CD4-positive, alpha-beta memory T cell (primary cell): ENCODE measurements at regions not wholly inside any gene's neighbourhood (a gene's known extent, or its start where the extent isn't known, plus 50 kb on each side); places are given as distances from the start of the nearest gene placed in this dataset.
"Not testable (repeated sequence)": the region's sequence is repeated elsewhere in the genome, so short reads cannot be mapped to it uniquely, and the experiment has no call there.

ENCODE experiments used
- CTCF ChIA-PET: fragments of 350-600 bp; sonication (Branson Sonifier 250); formaldehyde crosslinking; loops from one replicate; lab custom pipeline; 2021; ENCODE audit warnings: inconsistent platforms; ENCODE audit not compliant: partially characterized antibody; lab: Charles Lee
- POLR2A ChIA-PET: fragments of 350-600 bp; sonication (Branson Sonifier 250); formaldehyde crosslinking; loops from one replicate; lab custom pipeline; 2021; ENCODE audit not compliant: partially characterized antibody; lab: Charles Lee
- DNase-seq, 5 donors: peaks; one replicate each; pipeline versions ENCODE4 v3.0.0 to v3.0.0-alpha.2; 2020 to 2022; ENCODE audit warnings: mixed read lengths in 1 of 5
- H3K27ac ChIP-seq: one replicate; pipeline ENCODE4 v1.7.0; 2013; ENCODE audit warnings: low read depth, low read length
- H3K27me3 ChIP-seq: 2 replicates; pipeline ENCODE4 v1.7.0; 2013; ENCODE audit warnings: mild to moderate bottlenecking, low read length, moderate library complexity; ENCODE audit not compliant: insufficient read depth
- H3K36me3 ChIP-seq: 2 replicates; pipeline ENCODE4 v1.7.0; 2013; ENCODE audit warnings: mild to moderate bottlenecking, low read length, moderate library complexity; ENCODE audit not compliant: insufficient read depth
- H3K4me1 ChIP-seq: 2 replicates; pipeline ENCODE4 v1.7.0; 2013; ENCODE audit warnings: mild to moderate bottlenecking, low read length, moderate library complexity; ENCODE audit not compliant: insufficient read depth
- H3K4me3 ChIP-seq, 2 donors: one replicate each; pipeline ENCODE4 v1.7.0; 2013; ENCODE audit warnings: low read length in 2 of 2, mild to moderate bottlenecking in 1 of 2
- H3K9me3 ChIP-seq, 2 donors: one replicate each; pipeline ENCODE4 v1.7.0; 2013; ENCODE audit warnings: low read length in 2 of 2, control low read depth in 1 of 2; ENCODE audit not compliant: control insufficient read depth in 1 of 2
- H3K27ac Mint-ChIP-seq, 7 donors: one replicate each; pipeline ENCODE4 v1.8.0; 2020 to 2021; ENCODE audit warnings: mixed read lengths in 7 of 7, mild to moderate bottlenecking in 6 of 7, inconsistent platforms in 3 of 7, moderate library complexity in 3 of 7
- H3K27me3 Mint-ChIP-seq, 2 donors: one replicate each; pipeline ENCODE4 v1.8.0; 2020 to 2021; ENCODE audit warnings: mixed read lengths in 2 of 2
- H3K36me3 Mint-ChIP-seq, 2 donors: one replicate each; pipeline ENCODE4 v1.8.0; 2020 to 2021; ENCODE audit warnings: mixed read lengths in 2 of 2, inconsistent platforms in 1 of 2, mild to moderate bottlenecking in 1 of 2
- H3K4me1 Mint-ChIP-seq, 4 donors: one replicate each; pipeline ENCODE4 v1.8.0; 2020 to 2021; ENCODE audit warnings: mixed read lengths in 4 of 4, mild to moderate bottlenecking in 1 of 4
- H3K4me3 Mint-ChIP-seq, 8 donors: one replicate each; pipeline ENCODE4 v1.8.0; 2020 to 2021; ENCODE audit warnings: mixed read lengths in 8 of 8, mild to moderate bottlenecking in 7 of 8, moderate library complexity in 6 of 8, inconsistent platforms in 3 of 8
- H3K9me3 Mint-ChIP-seq, 8 donors: one replicate each; pipeline ENCODE4 v1.8.0; 2020 to 2021; ENCODE audit warnings: mixed read lengths in 8 of 8, mild to moderate bottlenecking in 5 of 8, inconsistent platforms in 3 of 8, moderate library complexity in 1 of 8
- intact Hi-C: fragments of 100-400 bp; cut with micrococcal nuclease; formaldehyde crosslinking; loops from one replicate; pipeline ENCODE4 v1.15.1; 2023

DNA sequence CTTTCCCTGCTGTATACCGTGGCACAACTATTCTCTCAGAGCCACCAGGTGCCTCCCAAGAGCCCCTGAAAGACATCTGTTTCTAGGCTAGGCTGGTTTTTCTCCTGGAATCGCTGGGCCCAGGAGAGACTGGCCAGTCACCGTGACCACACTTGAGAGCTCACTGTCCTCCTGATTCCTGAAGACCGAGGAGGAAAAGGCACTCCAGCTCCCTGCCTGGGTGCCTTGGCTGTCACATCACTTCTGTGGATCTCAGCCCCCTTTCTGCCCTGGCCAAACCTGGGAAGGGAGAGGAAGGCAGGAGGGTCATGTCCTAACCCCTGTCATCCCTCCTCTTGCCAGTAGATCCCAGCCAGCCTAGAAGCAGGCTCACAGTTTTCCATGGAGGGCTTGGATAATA, 54.7 kb upstream of the LAS1L start:
- Histone ChIP-seq H3K4me1 (no peaks in the 10 kb centered on the region), H3K27ac (no peak overlapping the region), H3K9me3 (no peaks in the 10 kb centered on the region), H3K27me3 (no peaks in the 10 kb centered on the region), H3K36me3 (no peaks in the 10 kb centered on the region), H3K4me3 (no peak overlapping the region)
- no peaks in the 10 kb centered on the region for H3K9me3 Mint-ChIP-seq
- intact Hi-C loops: no loop called here
- H3K36me3 Mint-ChIP-seq: no peaks in the 10 kb centered on the region
- no peak overlapping the region for H3K4me3 Mint-ChIP-seq
- H3K4me1 Mint-ChIP-seq: peaks cover 0 to 4% (median 0%) of the 10 kb centered on the region in 4 donors
- ChIA-PET POLR2A (no interaction called here), CTCF (no interaction called here)
- no peak for DNase-seq
- H3K27ac Mint-ChIP-seq: no peak overlapping the region
- no peaks in the 10 kb centered on the region for H3K27me3 Mint-ChIP-seq

DNA sequence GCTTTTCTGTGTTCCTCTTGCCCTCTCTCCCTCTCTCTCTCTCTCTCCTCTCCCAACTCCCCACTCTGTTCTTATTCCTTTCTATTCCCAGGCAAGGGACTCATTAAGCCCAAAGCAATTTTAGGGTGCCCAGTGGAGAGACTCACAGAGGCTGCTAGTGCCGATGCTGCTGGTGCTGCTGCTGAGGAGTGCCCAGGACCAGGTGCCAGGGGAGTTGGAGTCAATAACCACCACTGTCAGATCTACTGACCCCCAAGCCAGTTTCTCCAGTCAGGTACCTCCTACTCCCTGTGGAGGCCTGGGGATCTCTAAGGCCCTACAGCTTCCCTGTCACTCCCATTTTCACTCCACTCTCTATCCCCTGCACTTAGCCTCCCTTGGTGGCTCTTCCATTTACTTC, 54.2 kb upstream of the LAS1L start:
- Histone ChIP-seq H3K4me3 (no peak overlapping the region), H3K36me3 (no peaks in the 10 kb centered on the region), H3K4me1 (no peaks in the 10 kb centered on the region), H3K27ac (no peak overlapping the region), H3K9me3 (no peaks in the 10 kb centered on the region), H3K27me3 (no peaks in the 10 kb centered on the region)
- Mint-ChIP-seq H3K4me3 (no peak overlapping the region), H3K27me3 (no peaks in the 10 kb centered on the region), H3K27ac (peak overlapping the region in 1 of 7 donors; percentile 36), H3K9me3 (no peaks in the 10 kb centered on the region), H3K4me1 (peaks cover 0 to 4% (median 0%) of the 10 kb centered on the region in 4 donors), H3K36me3 (no peaks in the 10 kb centered on the region)
- CTCF ChIA-PET: no interaction called here
- POLR2A ChIA-PET: no interaction called here
- intact Hi-C loops: no loop called here
- no peak for DNase-seq

DNA sequence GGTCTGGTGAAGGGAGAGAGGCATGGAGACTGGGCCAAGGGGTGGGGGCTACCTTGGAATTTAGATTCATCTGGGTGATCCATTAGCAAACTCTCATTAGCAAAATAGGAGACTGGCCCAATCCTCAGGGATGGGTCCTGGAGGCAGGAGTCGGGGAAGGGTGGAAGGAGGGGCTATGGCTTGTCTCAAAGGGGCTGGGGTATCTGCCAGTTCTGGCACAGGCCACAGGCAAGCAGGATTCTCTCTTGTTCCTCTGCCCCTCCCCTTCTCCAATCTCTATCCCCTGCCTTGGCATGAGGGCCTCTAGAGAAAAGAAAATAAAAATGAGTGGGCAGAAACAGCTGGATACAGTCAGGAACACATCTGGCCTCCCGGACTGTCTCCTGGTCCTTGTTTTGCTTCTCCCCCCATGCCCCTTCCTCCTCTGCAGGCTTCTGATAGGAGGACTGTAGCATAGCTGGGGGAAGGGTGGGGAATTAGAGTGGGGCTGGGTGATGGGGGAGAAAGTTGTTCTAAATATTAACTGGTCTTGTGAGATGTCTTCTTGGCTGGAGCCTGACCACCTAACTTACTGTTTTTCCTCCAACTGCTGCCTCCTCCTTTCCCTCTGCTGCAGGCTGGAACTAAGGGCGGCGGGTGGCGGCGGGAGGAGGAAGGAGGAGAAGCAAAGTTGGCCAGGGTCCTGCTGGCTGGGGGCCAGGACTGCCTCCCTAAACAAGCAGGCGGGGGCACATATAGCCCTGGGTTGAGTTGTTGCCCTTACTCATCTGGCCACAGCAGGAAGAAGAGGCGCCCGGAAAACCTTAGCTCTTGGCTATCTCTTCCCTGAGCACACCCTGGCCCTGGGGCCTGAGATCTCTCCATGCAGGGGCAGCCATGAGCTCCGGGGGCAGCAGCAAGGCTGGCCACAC, 53.3 kb upstream of the LAS1L start:
- Mint-ChIP-seq H3K4me3 (no peak overlapping the region), H3K4me1 (peaks cover 0 to 4% (median 0%) of the 10 kb centered on the region in 4 donors), H3K36me3 (no peaks in the 10 kb centered on the region), H3K27ac (peak overlapping the region in 2 of 7 donors; percentile 42 to 75), H3K27me3 (no peaks in the 10 kb centered on the region), H3K9me3 (no peaks in the 10 kb centered on the region)
- Histone ChIP-seq H3K27me3 (no peaks in the 10 kb centered on the region), H3K4me3 (no peak overlapping the region), H3K9me3 (no peaks in the 10 kb centered on the region), H3K27ac (no peak overlapping the region), H3K36me3 (no peaks in the 10 kb centered on the region), H3K4me1 (no peaks in the 10 kb centered on the region)
- ChIA-PET CTCF (interaction anchor here (0.6 kb wide), 1 partner anchor 400 kb away, joined by 3 read pairs; no protein-coding TSS in a partner anchor), POLR2A (no interaction called here)
- DNase-seq: no peak
- intact Hi-C loops: no loop called here

DNA sequence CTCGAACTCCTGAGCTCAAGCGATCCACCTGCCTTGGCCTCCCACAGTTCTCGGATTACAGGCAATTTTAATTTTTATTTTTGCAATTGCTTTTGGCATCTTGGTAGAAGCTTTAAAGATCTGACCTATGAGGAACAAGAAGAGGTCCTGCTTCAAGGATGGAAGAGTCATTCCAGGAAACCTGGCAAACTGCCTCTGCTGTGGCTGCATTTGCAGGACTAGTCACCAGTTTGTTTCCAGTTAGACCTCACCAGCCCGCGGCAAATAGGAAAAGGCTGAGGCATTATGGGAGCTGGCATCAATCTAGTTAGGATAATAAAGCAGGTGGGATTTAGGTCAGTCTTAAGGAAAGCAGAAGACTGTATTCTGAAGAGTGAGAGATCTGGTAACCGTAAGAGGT, 51.9 kb upstream of the LAS1L start:
- no peaks in the 10 kb centered on the region for H3K9me3 Mint-ChIP-seq
- CTCF ChIA-PET: interaction anchor here (1.2 kb wide), 1 partner anchor 395 kb away, joined by 3 read pairs; no protein-coding TSS in a partner anchor
- H3K4me3 Mint-ChIP-seq: no peak overlapping the region
- intact Hi-C loops: no loop called here
- POLR2A ChIA-PET: no interaction called here
- Histone ChIP-seq H3K27ac (no peak overlapping the region), H3K9me3 (no peaks in the 10 kb centered on the region), H3K4me3 (no peak overlapping the region), H3K36me3 (no peaks in the 10 kb centered on the region), H3K4me1 (no peaks in the 10 kb centered on the region), H3K27me3 (no peaks in the 10 kb centered on the region)
- H3K27ac Mint-ChIP-seq: no peak overlapping the region
- peaks cover 0 to 13% (median 5%) of the 10 kb centered on the region in 4 donors for H3K4me1 Mint-ChIP-seq
- DNase-seq: no peak
- no peaks in the 10 kb centered on the region for H3K27me3 Mint-ChIP-seq
- H3K36me3 Mint-ChIP-seq: no peaks in the 10 kb centered on the region

DNA sequence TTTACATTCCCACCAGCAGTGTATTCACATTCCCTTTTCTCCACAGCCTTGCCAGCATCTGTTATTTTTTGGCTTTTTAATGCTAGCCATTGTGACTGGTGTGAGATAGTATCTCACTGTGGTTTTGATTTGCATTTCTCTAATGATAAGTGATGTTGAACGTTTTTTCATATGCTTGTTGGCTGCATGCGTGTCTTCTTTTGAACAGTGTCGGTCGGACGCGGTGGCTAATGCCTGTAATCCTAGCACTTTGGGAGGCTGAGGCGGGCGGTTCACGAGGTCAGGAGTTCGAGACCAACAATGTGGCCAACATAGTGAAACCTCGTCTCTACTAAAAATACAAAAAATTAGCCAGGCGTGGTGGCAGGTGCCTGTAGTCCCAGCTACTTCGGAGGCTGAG, 50.6 kb upstream of the LAS1L start:
- POLR2A ChIA-PET, H3K4me1 ChIP-seq, H3K27me3 Mint-ChIP-seq, H3K4me3 Mint-ChIP-seq, H3K4me3 ChIP-seq, H3K9me3 Mint-ChIP-seq, intact Hi-C loops, H3K27ac Mint-ChIP-seq, H3K27ac ChIP-seq, H3K36me3 Mint-ChIP-seq, DNase-seq, H3K27me3 ChIP-seq, H3K9me3 ChIP-seq, H3K36me3 ChIP-seq: not testable (repeated sequence)
- CTCF ChIA-PET: interaction anchor here (1.0 kb wide), 1 partner anchor 1146 kb away, joined by 3 read pairs; no protein-coding TSS in a partner anchor
- H3K4me1 Mint-ChIP-seq: peaks cover 0 to 13% (median 5%) of the 10 kb centered on the region in 4 donors
